H1 (cell line): ENCODE measurements at regions not wholly inside any gene's neighbourhood (a gene's known extent, or its start where the extent isn't known, plus 50 kb on each side); places are given as distances from the start of the nearest gene placed in this dataset.

Experiments
- JUN ChIP-seq: IDR thresholded peaks from 2 replicates; pipeline ENCODE4 v1.6.1; 2011; ENCODE audit warnings: low read depth, mild to moderate bottlenecking, improper control_type of control experiment, low read length
- MAX ChIP-seq: IDR thresholded peaks from 2 replicates; pipeline ENCODE4 v1.6.1; 2012; ENCODE audit warnings: inconsistent platforms
- POLR2A ChIP-seq, 2 experiments: IDR thresholded peaks; 1 replicate in 1 of 2; 2 replicates in 1 of 2; pipeline ENCODE4 v1.6.1; 2011; ENCODE audit warnings: low read depth in 2 of 2, low read length in 2 of 2, mild to moderate bottlenecking in 2 of 2; ENCODE audit errors: control extremely low read depth in 1 of 2
- POLR2AphosphoS5 ChIP-seq: IDR thresholded peaks from 2 replicates; pipeline ENCODE4 v1.6.1; 2011; ENCODE audit warnings: low read depth, low read length
- SRF ChIP-seq: IDR thresholded peaks from 2 replicates; pipeline ENCODE4 v1.6.1; 2011; ENCODE audit warnings: mild to moderate bottlenecking, low read depth, low read length, moderate library complexity
- TBP ChIP-seq: IDR thresholded peaks from 2 replicates; pipeline ENCODE4 v1.6.1; 2011; ENCODE audit warnings: low read depth, low read length, improper control_type of control experiment
- YY1 ChIP-seq: IDR thresholded peaks from 2 replicates; pipeline ENCODE4 v1.6.1; 2011; ENCODE audit warnings: low read depth, mild to moderate bottlenecking, low read length
- TF ChIP-seq, protein P1 (sequence below), 3 experiments: IDR thresholded peaks; 1 replicate in 2 of 3; 2 replicates in 1 of 3; pipeline versions ENCODE4 v1.5.1 to v1.6.1; 2011; ENCODE audit warnings: low read length in 3 of 3, mild to moderate bottlenecking in 3 of 3, inconsistent platforms in 2 of 3, low read depth in 1 of 3, moderate library complexity in 1 of 3; ENCODE audit not compliant: insufficient read depth in 1 of 3; ENCODE audit errors: control extremely low read depth in 1 of 3

DNA sequence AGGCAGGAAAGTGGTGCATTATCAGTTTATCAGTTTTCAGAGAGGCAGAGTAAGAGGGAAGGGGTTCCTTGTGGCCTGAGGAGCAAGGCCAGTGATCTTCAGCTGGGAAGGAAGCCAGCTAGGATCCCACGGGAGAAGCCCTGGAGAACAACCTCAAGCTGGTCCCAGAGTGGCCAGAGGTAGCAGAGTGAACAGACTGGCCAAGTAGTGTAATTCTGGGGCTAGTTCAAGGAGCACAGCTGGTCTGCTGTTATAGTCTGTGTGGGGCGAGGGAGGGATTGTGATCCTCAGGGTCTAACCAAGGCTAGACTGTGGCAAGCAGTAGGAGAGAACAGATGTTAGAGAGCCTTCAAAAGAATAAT, 164.6 kb downstream of the CARTPT start:
- TF ChIP-seq, protein P1, sequence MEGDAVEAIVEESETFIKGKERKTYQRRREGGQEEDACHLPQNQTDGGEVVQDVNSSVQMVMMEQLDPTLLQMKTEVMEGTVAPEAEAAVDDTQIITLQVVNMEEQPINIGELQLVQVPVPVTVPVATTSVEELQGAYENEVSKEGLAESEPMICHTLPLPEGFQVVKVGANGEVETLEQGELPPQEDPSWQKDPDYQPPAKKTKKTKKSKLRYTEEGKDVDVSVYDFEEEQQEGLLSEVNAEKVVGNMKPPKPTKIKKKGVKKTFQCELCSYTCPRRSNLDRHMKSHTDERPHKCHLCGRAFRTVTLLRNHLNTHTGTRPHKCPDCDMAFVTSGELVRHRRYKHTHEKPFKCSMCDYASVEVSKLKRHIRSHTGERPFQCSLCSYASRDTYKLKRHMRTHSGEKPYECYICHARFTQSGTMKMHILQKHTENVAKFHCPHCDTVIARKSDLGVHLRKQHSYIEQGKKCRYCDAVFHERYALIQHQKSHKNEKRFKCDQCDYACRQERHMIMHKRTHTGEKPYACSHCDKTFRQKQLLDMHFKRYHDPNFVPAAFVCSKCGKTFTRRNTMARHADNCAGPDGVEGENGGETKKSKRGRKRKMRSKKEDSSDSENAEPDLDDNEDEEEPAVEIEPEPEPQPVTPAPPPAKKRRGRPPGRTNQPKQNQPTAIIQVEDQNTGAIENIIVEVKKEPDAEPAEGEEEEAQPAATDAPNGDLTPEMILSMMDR (IDR thresholded peaks at IDR 0.05; ENCODE audit: control extremely low read depth in 1 of 3, insufficient read depth in 1 of 3, low read depth in 1 of 3, low read length in 3 of 3) = no peak
- TF ChIP-seq JUN = no peak
- TF ChIP-seq POLR2AphosphoS5 = no peak
- no peak for TF ChIP-seq YY1
- TF ChIP-seq TBP = no peak
- TF ChIP-seq POLR2A (IDR thresholded peaks at IDR 0.05; ENCODE audit: control extremely low read depth in 1 of 2, low read depth in 2 of 2, low read length in 2 of 2) = no peak
- TF ChIP-seq MAX = no peak
- TF ChIP-seq SRF = no peak
